ENCODE measurements at regions not wholly inside any gene's neighbourhood (a gene's known extent, or its start where the extent isn't known, plus 50 kb on each side); places are given as distances from the start of the nearest gene placed in this dataset.

- no peak overlapping the region for H3K4me3 ChIP-seq (ENCODE audit: low read depth, low read length)
- TF ChIP-seq CTCF (IDR thresholded peaks at IDR 0.05; ENCODE audit: low read depth, low read length, missing control alignments) = no peak
- DNase-seq (ENCODE audit: low read depth) = no peak
These were observed 798.5 kb upstream of the IGFBP3 start for GRCh38 chr7:46719616-46720015.

- H3K4me3 ChIP-seq (ENCODE audit: low read depth, low read length) = no peak overlapping the region
- no peak for DNase-seq (ENCODE audit: low read depth)
- no peak for TF ChIP-seq CTCF (IDR thresholded peaks at IDR 0.05; ENCODE audit: low read depth, low read length, missing control alignments)
These were observed 795.9 kb upstream of the IGFBP3 start for GRCh38 chr7:46716926-46717325.

- TF ChIP-seq CTCF (IDR thresholded peaks at IDR 0.05; ENCODE audit: low read depth, low read length, missing control alignments) = no peak
- DNase-seq (ENCODE audit: low read depth) = no peak
These were observed 794.5 kb upstream of the IGFBP3 start for GRCh38 chr7:46715579-46715978.

GRCh38 chr7:46714904-46715303 lies 793.8 kb upstream of the IGFBP3 start:
- no peak for DNase-seq (ENCODE audit: low read depth)
- TF ChIP-seq CTCF (IDR thresholded peaks at IDR 0.05; ENCODE audit: low read depth, low read length, missing control alignments) = no peak
- no peak overlapping the region for H3K4me3 ChIP-seq (ENCODE audit: low read depth, low read length)

More at GRCh38 chr7:46715579-46715978, 794.5 kb upstream of the IGFBP3 start:
- H3K4me3 ChIP-seq (ENCODE audit: low read depth, low read length) = no peak overlapping the region

GRCh38 chr7:46713868-46714596 lies 793.0 kb upstream of the IGFBP3 start:
- DNase-seq (ENCODE audit: low read depth) = no peak
- H3K4me3 ChIP-seq (ENCODE audit: low read depth, low read length) = no peak overlapping the region
- no peak for TF ChIP-seq CTCF (IDR thresholded peaks at IDR 0.05; ENCODE audit: low read depth, low read length, missing control alignments)

GRCh38 chr7:46710927-46711326 lies 789.9 kb upstream of the IGFBP3 start:
- no peak for TF ChIP-seq CTCF (IDR thresholded peaks at IDR 0.05; ENCODE audit: low read depth, low read length, missing control alignments)
- no peak overlapping the region for H3K4me3 ChIP-seq (ENCODE audit: low read depth, low read length)
- no peak for DNase-seq (ENCODE audit: low read depth)

- DNase-seq (ENCODE audit: low read depth) = no peak
These were observed 786.9 kb upstream of the IGFBP3 start for GRCh38 chr7:46707973-46708372.

More at GRCh38 chr7:46707973-46708372, 786.9 kb upstream of the IGFBP3 start:
- H3K4me3 ChIP-seq (ENCODE audit: low read depth, low read length) = no peak overlapping the region
- TF ChIP-seq CTCF (IDR thresholded peaks at IDR 0.05; ENCODE audit: low read depth, low read length, missing control alignments) = no peak
